A673 (cell line): ENCODE measurements at regions not wholly inside any gene's neighbourhood (a gene's known extent, or its start where the extent isn't known, plus 50 kb on each side); places are given as distances from the start of the nearest gene placed in this dataset.

Experiments used
- CTCF ChIP-seq: fragments of 300-800, 200-600 bp; sonication (generic); conservative IDR thresholded peaks from 2 replicates; pipeline ENCODE4 v1.5.1; 2017; ENCODE audit warnings: low read depth, mild to moderate bottlenecking, antibody characterized with exemption, low read length, moderate library complexity, mixed read lengths
- EZH2 ChIP-seq: fragments of 200-600 bp; sonication (generic); IDR thresholded peaks from 2 replicates; pipeline ENCODE4 v1.6.1; 2017; ENCODE audit warnings: borderline replicate concordance, low read depth, mild to moderate bottlenecking, mixed read lengths, antibody characterized with exemption, low read length; ENCODE audit not compliant: poor library complexity, severe bottlenecking

- no peak for TF ChIP-seq CTCF
- TF ChIP-seq EZH2, result no peak
These were observed 241.4 kb downstream of the TTC8 start for GRCh38 chr14:89065879-89066278.
